HuH-7 (cell line): ENCODE measurements at regions not wholly inside any gene's neighbourhood (a gene's known extent, or its start where the extent isn't known, plus 50 kb on each side); places are given as distances from the start of the nearest gene placed in this dataset.

Source experiments
- DNase-seq: peaks from one replicate; pipeline ENCODE4 v3.0.0; 2011; ENCODE audit warnings: low spot score

DNA sequence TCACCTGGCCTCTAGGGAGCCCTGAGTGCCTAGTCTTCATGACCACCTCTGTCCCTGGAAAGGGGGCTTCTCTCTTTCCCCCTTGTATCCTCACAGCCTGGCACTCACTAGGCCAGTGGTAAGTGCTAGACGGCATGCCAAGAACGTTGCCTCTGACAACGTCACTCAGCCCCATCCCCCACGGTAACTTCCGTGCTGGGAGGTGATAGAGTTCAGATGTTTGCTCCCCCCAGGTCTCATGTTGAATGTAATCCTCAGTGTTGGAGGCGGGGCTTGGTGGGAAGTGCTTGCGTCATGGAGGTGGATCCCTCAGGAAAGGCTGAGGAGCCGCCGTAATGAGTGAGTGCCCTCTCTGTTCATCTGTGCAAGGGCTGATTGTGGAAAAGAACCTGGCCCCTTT, 343.3 kb upstream of the MKI67 start:
- no peak for DNase-seq

GRCh38 chr10:128470321-128470965, 344.2 kb upstream of the MKI67 start:
- DNase-seq = no peak

- no peak for DNase-seq
These were observed 344.9 kb upstream of the MKI67 start for GRCh38 chr10:128471151-128471550.

DNA sequence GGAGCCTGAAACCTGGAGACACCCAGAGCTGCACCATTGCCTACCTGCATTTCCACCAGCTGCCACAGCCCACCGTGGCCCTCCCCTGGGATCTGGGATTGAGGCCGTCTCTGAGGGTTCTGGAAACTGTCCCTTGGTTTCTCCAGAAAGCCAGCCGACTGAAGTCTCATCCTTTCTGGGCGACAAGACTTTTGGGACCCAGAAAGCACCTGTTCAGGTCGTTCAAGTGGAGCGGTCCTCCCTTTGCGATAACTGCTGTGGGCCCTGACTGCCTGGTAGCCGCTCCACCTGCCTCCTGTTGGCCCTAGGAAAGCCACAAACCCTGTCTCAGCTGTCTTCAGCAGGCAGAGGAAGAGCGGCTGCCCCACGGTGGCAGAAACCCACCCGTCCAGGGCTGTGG, 346.0 kb upstream of the MKI67 start:
- no peak for DNase-seq

GRCh38 chr10:128473396-128473795, 347.2 kb upstream of the MKI67 start:
- DNase-seq = no peak

GRCh38 chr10:128473911-128474310, 347.7 kb upstream of the MKI67 start:
- no peak for DNase-seq

DNA sequence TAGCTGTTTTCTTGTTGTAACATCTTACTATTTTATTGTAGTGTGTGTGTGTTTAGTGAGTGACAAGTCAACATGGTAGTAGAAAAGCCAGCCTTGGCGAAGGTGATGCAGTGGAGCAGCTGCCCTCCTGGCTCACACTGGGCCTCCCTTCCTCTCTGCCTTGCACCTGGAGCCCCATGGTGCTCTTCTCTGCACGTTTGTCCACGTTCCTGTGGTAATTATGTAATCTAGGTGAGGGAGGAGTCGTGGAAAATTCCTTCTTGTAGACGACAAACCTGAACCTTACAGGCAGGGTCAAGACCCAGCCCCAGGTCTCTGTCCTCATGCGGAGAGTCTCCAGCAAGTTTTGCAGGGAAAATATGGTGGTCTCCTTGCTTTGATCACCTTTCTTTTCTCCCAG, 348.3 kb upstream of the MKI67 start:
- DNase-seq = no peak

GRCh38 chr10:128475686-128476367, 349.6 kb upstream of the MKI67 start:
- no peak for DNase-seq

DNA sequence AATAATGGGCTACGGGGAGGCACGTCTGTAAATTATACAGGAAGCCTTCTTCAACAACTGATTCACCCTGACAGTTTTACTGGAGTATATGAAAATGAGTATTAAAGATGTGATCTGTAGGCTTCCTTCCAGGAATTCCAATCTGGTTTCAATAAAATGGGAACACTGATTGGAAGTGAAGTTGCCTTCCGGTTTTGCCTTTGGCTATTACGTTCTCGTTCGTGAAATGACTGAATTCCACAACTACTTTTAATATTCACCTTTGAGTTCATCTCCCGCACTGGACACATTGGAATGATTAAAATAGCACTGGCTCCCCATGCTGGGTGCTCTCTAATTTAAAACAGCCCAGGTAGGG, 350.1 kb upstream of the MKI67 start:
- no peak for DNase-seq

- DNase-seq = no peak
These were observed 350.6 kb upstream of the MKI67 start for GRCh38 chr10:128476845-128477244.

- DNase-seq = no peak
These were observed 354.4 kb upstream of the MKI67 start for GRCh38 chr10:128480601-128481000.

DNA sequence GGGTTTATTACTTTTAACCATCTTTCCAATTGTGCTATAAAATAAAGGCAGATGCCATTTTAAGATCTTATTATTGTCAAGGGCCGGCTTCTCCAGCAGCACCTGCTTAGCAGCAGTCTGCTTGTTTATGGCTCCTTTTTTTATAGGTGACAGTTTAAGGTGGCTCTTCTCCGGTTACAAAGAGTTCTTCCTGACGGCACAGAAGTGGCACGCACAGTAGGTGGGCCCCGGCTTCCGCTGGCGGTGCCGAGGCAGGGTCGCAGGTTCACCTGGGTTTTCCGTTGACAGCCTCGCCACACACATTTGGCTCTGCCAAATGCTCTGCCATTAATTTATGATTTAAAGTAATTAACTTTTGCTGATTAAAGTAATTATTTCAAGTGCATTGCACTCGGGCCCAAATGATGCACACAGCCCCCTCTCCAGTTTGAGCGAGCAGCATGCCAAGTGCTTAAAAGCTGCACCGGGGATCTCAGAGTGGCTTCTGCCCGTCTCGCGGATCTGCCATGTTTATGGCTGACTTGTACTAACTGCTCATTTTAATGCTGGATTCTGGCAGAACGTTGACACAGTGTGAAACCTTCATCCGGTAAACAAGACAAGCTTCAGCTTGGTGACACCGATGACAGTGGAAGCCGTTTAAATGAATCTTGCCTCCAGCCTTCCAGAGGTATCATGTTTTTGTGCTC, 355.1 kb upstream of the MKI67 start:
- no peak for DNase-seq

DNA sequence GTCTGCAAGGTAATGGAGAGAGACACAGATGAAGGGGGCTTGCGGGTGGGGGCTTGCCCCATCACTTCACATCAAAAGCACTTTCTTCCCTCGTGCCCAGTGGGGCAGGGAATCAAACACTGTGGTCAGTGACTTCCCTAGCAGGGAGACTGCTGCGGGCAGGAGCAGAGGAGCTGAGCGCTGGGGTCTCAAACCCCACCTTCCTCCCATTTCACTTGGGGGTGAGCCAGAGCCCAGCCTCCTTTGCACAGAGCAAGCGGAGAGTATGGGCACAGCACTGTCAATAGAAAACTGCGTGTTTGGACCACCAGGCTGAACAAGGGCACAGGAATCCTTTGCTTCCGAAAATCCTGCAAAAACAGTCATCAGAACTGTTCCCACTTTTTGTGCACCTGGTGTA, 355.8 kb upstream of the MKI67 start:
- DNase-seq = no peak

GRCh38 chr10:128483216-128483615, 357.0 kb upstream of the MKI67 start:
- DNase-seq = no peak

GRCh38 chr10:128484041-128484440, 357.8 kb upstream of the MKI67 start:
- DNase-seq = no peak

DNA sequence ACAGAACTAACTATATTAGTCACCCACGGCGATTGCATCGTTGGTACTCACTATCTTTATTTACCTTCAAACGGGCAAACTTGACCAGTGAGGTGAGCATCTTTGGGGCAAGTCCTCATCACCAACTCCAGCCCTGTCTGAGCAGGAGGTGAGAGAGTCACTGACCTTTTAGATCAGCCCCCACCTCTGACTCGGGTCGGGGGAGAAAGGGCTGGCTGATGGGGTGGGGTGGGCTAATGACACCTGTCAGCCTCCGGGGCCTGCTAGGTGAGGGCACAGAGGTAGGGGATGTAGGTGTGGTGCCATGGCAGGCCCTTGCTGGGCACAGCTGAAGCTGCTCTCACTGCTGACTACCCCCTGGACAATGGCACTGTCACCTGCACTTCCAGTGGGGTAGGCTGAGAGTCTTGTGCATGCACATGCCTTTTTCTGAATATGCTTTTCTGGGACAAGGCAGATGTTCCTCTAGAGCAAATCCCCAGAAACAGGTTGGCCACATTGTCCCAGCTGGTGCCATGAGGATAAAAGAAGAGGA, 359.5 kb upstream of the MKI67 start:
- DNase-seq = no peak

- no peak for DNase-seq
These were observed 361.3 kb upstream of the MKI67 start for GRCh38 chr10:128487517-128487916.

DNA sequence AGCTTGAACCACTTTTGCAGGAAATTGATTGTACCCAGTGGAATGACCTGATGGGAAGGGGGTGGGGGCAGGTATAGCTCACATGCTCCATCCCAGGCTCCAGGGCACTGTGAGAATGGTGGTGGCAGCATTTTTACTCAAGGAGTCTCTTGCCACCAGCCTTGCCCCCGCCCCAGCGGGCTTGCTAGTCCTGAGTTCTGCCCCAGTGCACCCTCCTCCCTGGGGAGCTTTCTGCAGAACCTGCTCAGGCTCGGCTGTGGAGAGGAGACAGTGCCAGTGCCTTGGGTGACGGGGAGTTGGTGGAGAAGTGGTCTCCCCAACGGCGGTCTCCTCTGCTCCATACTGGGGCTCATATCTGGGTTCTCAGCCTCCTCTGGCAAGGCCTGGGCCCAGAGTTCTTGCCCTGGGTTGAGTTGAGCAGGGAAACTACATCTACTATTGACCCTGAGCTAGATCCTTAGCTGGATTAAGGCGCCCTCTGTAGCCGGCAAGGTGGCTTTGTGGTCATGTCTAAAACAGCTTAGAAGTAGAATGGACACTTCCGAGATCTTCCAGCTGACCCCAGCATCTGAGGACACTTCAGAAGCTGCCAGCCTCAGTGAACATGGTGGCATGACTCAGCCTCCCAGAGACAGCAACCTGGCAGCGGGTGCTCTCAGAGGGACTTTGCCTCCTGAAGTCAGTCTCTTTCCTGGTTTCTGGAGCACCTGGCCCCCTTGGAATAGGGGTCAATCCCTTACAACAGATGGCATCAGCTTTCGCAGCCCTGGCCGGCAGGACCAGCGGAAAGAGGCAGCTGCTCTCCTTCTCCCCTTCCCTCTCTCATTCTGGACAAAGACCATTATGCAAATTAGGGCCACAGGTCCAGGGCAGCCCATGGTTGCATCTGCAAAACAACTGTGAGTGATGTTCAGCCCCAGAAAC, 363.4 kb upstream of the MKI67 start:
- DNase-seq = no peak

- no peak for DNase-seq
These were observed 365.5 kb upstream of the MKI67 start for GRCh38 chr10:128491686-128492085.

- no peak for DNase-seq
These were observed 367.6 kb upstream of the MKI67 start for GRCh38 chr10:128493811-128494210.

GRCh38 chr10:128494665-128495064, 368.4 kb upstream of the MKI67 start:
- DNase-seq = no peak
